ENCODE measurements at regions not wholly inside any gene's neighbourhood (a gene's known extent, or its start where the extent isn't known, plus 50 kb on each side); places are given as distances from the start of the nearest gene placed in this dataset.

DNA sequence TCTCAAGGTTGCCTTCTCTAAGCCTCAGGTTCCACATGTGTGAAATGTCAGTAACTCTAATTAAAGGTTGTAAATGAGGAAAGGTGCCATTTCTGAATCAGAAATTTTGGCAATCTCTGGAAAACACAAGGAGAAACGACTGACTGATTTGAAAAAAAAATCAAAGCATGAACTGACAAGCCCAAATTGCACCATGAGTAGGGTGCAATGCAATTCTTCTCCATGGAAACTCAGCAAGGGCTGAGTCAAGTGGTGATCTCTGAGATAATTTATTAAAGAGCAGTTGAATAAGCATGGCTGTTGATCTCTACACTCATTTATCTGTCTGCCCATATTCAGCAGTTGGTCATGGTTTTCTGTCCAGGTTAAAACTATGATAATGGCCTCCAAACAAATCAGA is 201.6 kb upstream of the CMC1 start:
- Histone ChIP-seq H3K4me3 (replicated peaks in 1 of 3; ENCODE audit: insufficient read depth in 1 of 3, low read depth in 1 of 3, low read length in 3 of 3) (no peak overlapping the region), H3K9ac (replicated peaks; ENCODE audit: extremely low read depth, insufficient read depth, low read length) (no peak overlapping the region), H3K27me3 (ENCODE audit: control insufficient read depth in 2 of 2, insufficient read depth in 2 of 2, low read length in 2 of 2) (no peaks in the 10 kb centered on the region), H3K4me2 (ENCODE audit: insufficient read depth, low read length) (no peak overlapping the region), H4K20me1 (replicated peaks; ENCODE audit: control insufficient read depth, extremely low read depth, insufficient read depth, low read length) (no peaks in the 10 kb centered on the region), H3K9me3 (replicated peaks; ENCODE audit: control insufficient read depth, insufficient read depth, low read length) (no peaks in the 10 kb centered on the region), H3K9me1 (replicated peaks; ENCODE audit: control insufficient read depth, extremely low read depth, insufficient read depth, low read length) (no peaks in the 10 kb centered on the region), H3K36me3 (ENCODE audit: control insufficient read depth in 2 of 2, extremely low read depth in 1 of 2, insufficient read depth in 2 of 2, low read length in 2 of 2) (no peaks in the 10 kb centered on the region), H3K4me1 (ENCODE audit: control insufficient read depth, extremely low read depth, insufficient read depth, low read length) (no peaks in the 10 kb centered on the region), H3K79me2 (ENCODE audit: control insufficient read depth, insufficient read depth, low read length) (no peaks in the 10 kb centered on the region), H2AFZ (ENCODE audit: low read depth, low read length) (no peak overlapping the region), H3K27ac (ENCODE audit: insufficient read depth, low read depth, low read length) (no peak overlapping the region)
- DNase-seq (ENCODE audit: low read depth, low spot score): no peak
- no peak for FAIRE-seq
- intact Hi-C loops (cut with micrococcal nuclease) (no loop called here), dilution Hi-C loops (cut with MboI; ENCODE audit: extremely low pct_ligation_motif_present, low sequenced_read_pairs) (no loop called here)
- TF ChIP-seq MYC (IDR thresholded peaks at IDR 0.05; ENCODE audit: low read depth, low read length): no peak
- no peak for TF ChIP-seq POLR2AphosphoS5 (IDR thresholded peaks at IDR 0.05; ENCODE audit: insufficient read depth, low read depth, low read length)
- TF ChIP-seq, protein P1, sequence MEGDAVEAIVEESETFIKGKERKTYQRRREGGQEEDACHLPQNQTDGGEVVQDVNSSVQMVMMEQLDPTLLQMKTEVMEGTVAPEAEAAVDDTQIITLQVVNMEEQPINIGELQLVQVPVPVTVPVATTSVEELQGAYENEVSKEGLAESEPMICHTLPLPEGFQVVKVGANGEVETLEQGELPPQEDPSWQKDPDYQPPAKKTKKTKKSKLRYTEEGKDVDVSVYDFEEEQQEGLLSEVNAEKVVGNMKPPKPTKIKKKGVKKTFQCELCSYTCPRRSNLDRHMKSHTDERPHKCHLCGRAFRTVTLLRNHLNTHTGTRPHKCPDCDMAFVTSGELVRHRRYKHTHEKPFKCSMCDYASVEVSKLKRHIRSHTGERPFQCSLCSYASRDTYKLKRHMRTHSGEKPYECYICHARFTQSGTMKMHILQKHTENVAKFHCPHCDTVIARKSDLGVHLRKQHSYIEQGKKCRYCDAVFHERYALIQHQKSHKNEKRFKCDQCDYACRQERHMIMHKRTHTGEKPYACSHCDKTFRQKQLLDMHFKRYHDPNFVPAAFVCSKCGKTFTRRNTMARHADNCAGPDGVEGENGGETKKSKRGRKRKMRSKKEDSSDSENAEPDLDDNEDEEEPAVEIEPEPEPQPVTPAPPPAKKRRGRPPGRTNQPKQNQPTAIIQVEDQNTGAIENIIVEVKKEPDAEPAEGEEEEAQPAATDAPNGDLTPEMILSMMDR (IDR thresholded peaks at IDR 0.05; ENCODE audit: extremely low read depth in 1 of 2, insufficient read depth in 1 of 2, low read depth in 1 of 2, low read length in 2 of 2): no peak
- TF ChIP-seq JUN (IDR thresholded peaks at IDR 0.05; ENCODE audit: borderline replicate concordance, insufficient read depth, insufficient read length, low read depth): no peak
- TF ChIP-seq EZH2 (IDR thresholded peaks at IDR 0.05; ENCODE audit: borderline replicate concordance, low read depth, low read length, severe bottlenecking): no peak
- no peak for TF ChIP-seq GATA2 (IDR thresholded peaks at IDR 0.05; ENCODE audit: insufficient read depth, insufficient read length, low read depth, low read length)
- TF ChIP-seq, protein P2, sequence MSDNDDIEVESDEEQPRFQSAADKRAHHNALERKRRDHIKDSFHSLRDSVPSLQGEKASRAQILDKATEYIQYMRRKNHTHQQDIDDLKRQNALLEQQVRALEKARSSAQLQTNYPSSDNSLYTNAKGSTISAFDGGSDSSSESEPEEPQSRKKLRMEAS (IDR thresholded peaks at IDR 0.05; ENCODE audit: insufficient read depth, insufficient read length): no peak
- no peak for TF ChIP-seq POLR2A (IDR thresholded peaks at IDR 0.05; ENCODE audit: low read depth, low read length)
- no peak for TF ChIP-seq FOS (IDR thresholded peaks at IDR 0.05; ENCODE audit: borderline replicate concordance, insufficient read depth, low read length)
- ChIA-PET CTCF (no interaction called here), POLR2A (no interaction called here)
- BruUV-seq (replicated peaks): no TSS peak
